Keratinocyte (primary cell): ENCODE measurements at regions not wholly inside any gene's neighbourhood (a gene's known extent, or its start where the extent isn't known, plus 50 kb on each side); places are given as distances from the start of the nearest gene placed in this dataset.

Experiments
- DNase-seq: peaks from one replicate; pipeline ENCODE4 v3.0.0-alpha.2; 2011; ENCODE audit warnings: low read depth, missing footprints, low spot score
- FAIRE-seq: peaks from 2 replicates; lab custom pipeline; 2011; peaks lifted over from hg19 to GRCh38; lab: Jason Lieb, UNC
- H2AFZ ChIP-seq: 2 replicates; pipeline ENCODE4 v1.6.0; 2012; ENCODE audit warnings: low read length, control low read depth, inconsistent platforms; ENCODE audit not compliant: control insufficient read depth
- H3K27ac ChIP-seq: 2 replicates; pipeline ENCODE4 v1.5.1; 2011; ENCODE audit warnings: low read length; ENCODE audit not compliant: control insufficient read depth, insufficient read depth
- H3K27me3 ChIP-seq: 3 replicates; pipeline ENCODE4 v1.6.0; 2011; ENCODE audit warnings: low read length; ENCODE audit not compliant: control insufficient read depth, insufficient read depth; ENCODE audit errors: extremely low read depth
- H3K36me3 ChIP-seq, 2 experiments: 2 replicates in 1 of 2; 3 replicates in 1 of 2; pipeline ENCODE4 v1.5.1; 2011; ENCODE audit warnings: low read length in 2 of 2, mild to moderate bottlenecking in 1 of 2; ENCODE audit not compliant: control insufficient read depth in 2 of 2, insufficient read depth in 2 of 2; ENCODE audit errors: extremely low read depth in 1 of 2
- H3K4me1 ChIP-seq: 3 replicates; pipeline ENCODE4 v1.5.1; 2011; ENCODE audit warnings: low read length; ENCODE audit not compliant: control insufficient read depth, insufficient read depth; ENCODE audit errors: extremely low read depth
- H3K4me2 ChIP-seq: 3 replicates; pipeline ENCODE4 v1.6.0; 2011; ENCODE audit warnings: low read depth, low read length; ENCODE audit not compliant: control insufficient read depth, insufficient read depth; ENCODE audit errors: extremely low read depth
- H3K4me3 ChIP-seq, 3 experiments: fragments of 200-600 bp in 1 of 3; sonication (generic) in 1 of 3; 2 replicates in 2 of 3; 3 replicates in 1 of 3; pipeline ENCODE4 v1.5.1; 2011 to 2016; ENCODE audit warnings: low read length in 3 of 3, mild to moderate bottlenecking in 3 of 3, control low read depth in 2 of 3, inconsistent platforms in 1 of 3, low read depth in 1 of 3, mixed read lengths in 1 of 3, mixed run types in 1 of 3, moderate library complexity in 1 of 3; ENCODE audit not compliant: control insufficient read depth in 2 of 3, insufficient read depth in 2 of 3; ENCODE audit errors: extremely low read depth in 1 of 3
- H3K79me2 ChIP-seq: 2 replicates; pipeline ENCODE4 v1.6.0; 2012; ENCODE audit warnings: low read length; ENCODE audit not compliant: control insufficient read depth, insufficient read depth
- H3K9ac ChIP-seq: 3 replicates; pipeline ENCODE4 v1.6.0; 2011; ENCODE audit warnings: low read length; ENCODE audit not compliant: control insufficient read depth, insufficient read depth; ENCODE audit errors: extremely low read depth
- H3K9me1 ChIP-seq: 3 replicates; pipeline ENCODE4 v1.6.0; 2011; ENCODE audit warnings: low read length; ENCODE audit not compliant: control insufficient read depth, insufficient read depth; ENCODE audit errors: extremely low read depth
- H3K9me3 ChIP-seq: 2 replicates; pipeline ENCODE4 v1.5.1; 2012; ENCODE audit warnings: low read depth, low read length; ENCODE audit not compliant: control insufficient read depth
- H4K20me1 ChIP-seq: 3 replicates; pipeline ENCODE4 v1.6.0; 2011; ENCODE audit warnings: low read length; ENCODE audit not compliant: control insufficient read depth, insufficient read depth; ENCODE audit errors: extremely low read depth
- EZH2 ChIP-seq: IDR thresholded peaks from one replicate; pipeline ENCODE4 v1.6.1; 2012; ENCODE audit warnings: inconsistent platforms, mild to moderate bottlenecking, low read length, moderate library complexity
- dilution Hi-C: fragments of 300-500 bp; cut with MboI; formaldehyde crosslinking; loops from one replicate; pipeline ENCODE4 v1.7.0; 2020; ENCODE audit warnings: low sequenced_read_pairs; ENCODE audit not compliant: extremely low pct_ligation_motif_present
- TF ChIP-seq, protein P1 (sequence below), 3 experiments: IDR thresholded peaks in 1 of 3; conservative IDR thresholded peaks in 1 of 3; optimal IDR thresholded peaks in 1 of 3; 2 replicates in 2 of 3; 3 replicates in 1 of 3; pipeline versions ENCODE3 to v1.5.1; 2011; ENCODE audit warnings: low read length in 3 of 3, mild to moderate bottlenecking in 3 of 3, moderate library complexity in 2 of 3, control low read depth in 1 of 3, inconsistent platforms in 1 of 3; ENCODE audit not compliant: insufficient read depth in 2 of 3; ENCODE audit errors: extremely low read depth in 1 of 3

DNA sequence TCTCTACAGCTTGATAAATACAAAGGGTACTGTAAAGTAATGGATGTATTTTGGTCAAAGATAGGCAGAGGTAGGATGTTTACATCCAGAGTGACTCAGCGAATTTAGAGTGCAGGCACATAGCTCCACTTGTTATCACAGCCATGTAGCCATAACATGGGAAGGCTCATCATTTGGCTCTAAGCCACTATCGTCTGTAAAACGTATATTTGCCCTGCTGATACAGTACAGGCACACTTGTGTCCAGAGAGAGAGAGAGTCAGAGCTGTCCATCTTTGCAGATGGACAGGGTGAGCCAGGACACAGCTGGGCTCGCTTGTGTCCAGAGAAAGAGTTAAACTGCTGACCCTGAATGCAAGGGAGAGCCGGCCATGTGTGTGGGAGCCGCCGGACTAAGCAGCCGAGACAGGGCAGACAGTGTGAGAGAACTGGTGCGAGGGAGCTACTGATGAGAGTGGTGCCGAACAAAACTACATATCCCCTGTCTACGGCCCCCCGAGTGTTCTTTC lies 619.0 kb downstream of the DOK5 start:
- no peaks in the 10 kb centered on the region for H3K27me3 ChIP-seq
- peaks cover 5% of the 10 kb centered on the region for H3K4me1 ChIP-seq
- no peaks in the 10 kb centered on the region for H3K9me3 ChIP-seq
- H3K4me3 ChIP-seq = no peak overlapping the region
- no peak overlapping the region for H3K27ac ChIP-seq
- TF ChIP-seq, protein P1, sequence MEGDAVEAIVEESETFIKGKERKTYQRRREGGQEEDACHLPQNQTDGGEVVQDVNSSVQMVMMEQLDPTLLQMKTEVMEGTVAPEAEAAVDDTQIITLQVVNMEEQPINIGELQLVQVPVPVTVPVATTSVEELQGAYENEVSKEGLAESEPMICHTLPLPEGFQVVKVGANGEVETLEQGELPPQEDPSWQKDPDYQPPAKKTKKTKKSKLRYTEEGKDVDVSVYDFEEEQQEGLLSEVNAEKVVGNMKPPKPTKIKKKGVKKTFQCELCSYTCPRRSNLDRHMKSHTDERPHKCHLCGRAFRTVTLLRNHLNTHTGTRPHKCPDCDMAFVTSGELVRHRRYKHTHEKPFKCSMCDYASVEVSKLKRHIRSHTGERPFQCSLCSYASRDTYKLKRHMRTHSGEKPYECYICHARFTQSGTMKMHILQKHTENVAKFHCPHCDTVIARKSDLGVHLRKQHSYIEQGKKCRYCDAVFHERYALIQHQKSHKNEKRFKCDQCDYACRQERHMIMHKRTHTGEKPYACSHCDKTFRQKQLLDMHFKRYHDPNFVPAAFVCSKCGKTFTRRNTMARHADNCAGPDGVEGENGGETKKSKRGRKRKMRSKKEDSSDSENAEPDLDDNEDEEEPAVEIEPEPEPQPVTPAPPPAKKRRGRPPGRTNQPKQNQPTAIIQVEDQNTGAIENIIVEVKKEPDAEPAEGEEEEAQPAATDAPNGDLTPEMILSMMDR (optimal IDR thresholded peaks at IDR 0.05 in 1 of 3, IDR thresholded peaks at IDR 0.05 in 1 of 3, conservative IDR thresholded peaks at IDR 0.05 in 1 of 3; ENCODE audit: extremely low read depth in 1 of 3, insufficient read depth in 2 of 3, low read length in 3 of 3) = no peak
- TF ChIP-seq EZH2 = no peak
- no peaks in the 10 kb centered on the region for H3K36me3 ChIP-seq
- H3K9me1 ChIP-seq = no peaks in the 10 kb centered on the region
- no peak overlapping the region for H2AFZ ChIP-seq
- DNase-seq = no peak
- no peak overlapping the region for H3K9ac ChIP-seq
- H3K4me2 ChIP-seq = no peak overlapping the region
- FAIRE-seq = no peak
- dilution Hi-C loops = no loop called here
- H3K79me2 ChIP-seq = no peaks in the 10 kb centered on the region
- H4K20me1 ChIP-seq = no peaks in the 10 kb centered on the region

DNA sequence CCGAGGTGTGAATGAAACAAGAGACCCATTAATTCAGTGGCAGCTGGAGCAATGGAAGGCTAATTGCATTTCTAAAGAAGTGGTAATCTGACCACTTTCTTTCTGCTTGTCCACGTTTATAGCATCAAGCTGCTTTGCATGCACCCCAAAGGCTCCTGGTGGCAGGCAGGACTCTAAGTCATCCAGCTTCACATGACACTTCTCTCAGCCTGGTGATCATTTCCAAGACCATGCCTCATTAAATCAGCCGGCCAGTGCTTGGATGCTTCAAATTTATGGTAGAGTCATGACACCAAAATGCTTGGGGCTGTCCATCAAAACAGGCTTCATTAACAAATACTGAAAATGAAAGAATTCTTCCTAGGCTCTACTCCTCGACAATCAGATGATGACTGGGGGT lies 614.9 kb downstream of the DOK5 start:
- Histone ChIP-seq H2AFZ (no peak overlapping the region), H3K9me1 (no peaks in the 10 kb centered on the region), H3K4me2 (no peak overlapping the region), H4K20me1 (no peaks in the 10 kb centered on the region), H3K9me3 (no peaks in the 10 kb centered on the region), H3K79me2 (no peaks in the 10 kb centered on the region), H3K27ac (no peak overlapping the region), H3K27me3 (no peaks in the 10 kb centered on the region), H3K4me3 (no peak overlapping the region), H3K36me3 (no peaks in the 10 kb centered on the region), H3K9ac (no peak overlapping the region), H3K4me1 (no peaks in the 10 kb centered on the region)
- TF ChIP-seq EZH2 = no peak
- TF ChIP-seq, protein P1 (optimal IDR thresholded peaks at IDR 0.05 in 1 of 3, IDR thresholded peaks at IDR 0.05 in 1 of 3, conservative IDR thresholded peaks at IDR 0.05 in 1 of 3; ENCODE audit: extremely low read depth in 1 of 3, insufficient read depth in 2 of 3, low read length in 3 of 3) = no peak
- FAIRE-seq (no peak), DNase-seq (no peak)
- dilution Hi-C loops = no loop called here
